ENCODE measurements at regions not wholly inside any gene's neighbourhood (a gene's known extent, or its start where the extent isn't known, plus 50 kb on each side); places are given as distances from the start of the nearest gene placed in this dataset.

GRCh38 chr19:28288572-28289264 is 924.2 kb downstream of the UQCRFS1 start:
- no peak overlapping the region for H3K27ac ChIP-seq
- 47 to 63% (median 58%) methylated on average over 5 of the region's 5 CpGs for WGBS, 4 donors
- H3K4me1 ChIP-seq (replicated peaks in 1 of 2), result no peaks in the 10 kb centered on the region
- intact Hi-C loops (cut with DNase I), result no loop called here
- H3K36me3 ChIP-seq (replicated peaks in 1 of 2), result no peaks in the 10 kb centered on the region
- TF ChIP-seq POLR2A (IDR thresholded peaks at IDR 0.05), result no peak
- TF ChIP-seq, protein P1, sequence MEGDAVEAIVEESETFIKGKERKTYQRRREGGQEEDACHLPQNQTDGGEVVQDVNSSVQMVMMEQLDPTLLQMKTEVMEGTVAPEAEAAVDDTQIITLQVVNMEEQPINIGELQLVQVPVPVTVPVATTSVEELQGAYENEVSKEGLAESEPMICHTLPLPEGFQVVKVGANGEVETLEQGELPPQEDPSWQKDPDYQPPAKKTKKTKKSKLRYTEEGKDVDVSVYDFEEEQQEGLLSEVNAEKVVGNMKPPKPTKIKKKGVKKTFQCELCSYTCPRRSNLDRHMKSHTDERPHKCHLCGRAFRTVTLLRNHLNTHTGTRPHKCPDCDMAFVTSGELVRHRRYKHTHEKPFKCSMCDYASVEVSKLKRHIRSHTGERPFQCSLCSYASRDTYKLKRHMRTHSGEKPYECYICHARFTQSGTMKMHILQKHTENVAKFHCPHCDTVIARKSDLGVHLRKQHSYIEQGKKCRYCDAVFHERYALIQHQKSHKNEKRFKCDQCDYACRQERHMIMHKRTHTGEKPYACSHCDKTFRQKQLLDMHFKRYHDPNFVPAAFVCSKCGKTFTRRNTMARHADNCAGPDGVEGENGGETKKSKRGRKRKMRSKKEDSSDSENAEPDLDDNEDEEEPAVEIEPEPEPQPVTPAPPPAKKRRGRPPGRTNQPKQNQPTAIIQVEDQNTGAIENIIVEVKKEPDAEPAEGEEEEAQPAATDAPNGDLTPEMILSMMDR (IDR thresholded peaks at IDR 0.05), result no peak
- no peaks in the 10 kb centered on the region for H3K9me3 ChIP-seq (replicated peaks in 1 of 3)
- no peaks in the 10 kb centered on the region for H3K27me3 ChIP-seq
- H3K4me3 ChIP-seq, result no peak overlapping the region
- no peak for DNase-seq

DNA sequence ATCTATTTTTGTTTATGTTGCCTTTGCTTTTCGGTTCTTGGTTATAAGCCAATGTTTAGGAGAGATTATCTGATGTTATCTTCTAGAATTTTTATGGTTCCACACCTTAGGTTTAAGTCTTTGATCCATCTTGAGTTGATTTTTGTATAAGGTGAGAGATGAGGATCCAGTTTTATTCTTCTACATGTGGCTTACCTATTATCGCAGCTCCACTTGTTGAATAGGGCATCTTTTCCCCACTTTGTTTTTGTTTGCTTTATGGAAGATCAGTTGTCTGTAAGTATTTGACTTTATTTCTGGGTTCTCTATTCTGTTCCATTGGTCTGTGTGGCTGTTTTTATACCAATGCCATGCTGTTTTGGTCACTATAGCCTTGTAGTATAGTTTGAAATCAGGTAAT is 927.0 kb downstream of the UQCRFS1 start:
- 78 to 100% (median 89%) methylated on average over 2 of the region's 2 CpGs for WGBS, 4 donors
- TF ChIP-seq, protein P1 (IDR thresholded peaks at IDR 0.05), result no peak
- no peak for TF ChIP-seq POLR2A (IDR thresholded peaks at IDR 0.05)

DNA sequence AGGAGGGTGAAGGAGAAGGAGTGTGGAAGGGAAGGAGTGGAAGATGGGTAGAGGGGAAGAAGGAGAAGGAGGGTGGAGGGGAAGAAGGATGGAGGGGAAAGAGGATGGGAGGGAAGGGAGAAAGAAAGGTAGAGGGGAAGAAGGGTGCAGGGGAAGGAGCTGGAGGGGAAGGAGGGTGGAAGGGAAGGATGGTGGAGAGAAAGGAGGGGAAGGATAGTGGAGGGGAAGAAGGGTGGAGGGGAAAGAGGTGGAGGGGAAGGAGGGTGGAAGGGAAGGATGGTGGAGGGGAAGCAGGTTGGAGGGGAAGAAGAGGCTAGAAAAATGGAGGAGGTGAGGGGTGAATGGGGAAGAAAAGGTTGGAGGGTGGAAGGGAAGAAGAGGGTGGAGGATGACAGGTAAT is 927.9 kb downstream of the UQCRFS1 start:
- Histone ChIP-seq H3K27me3 (no peaks in the 10 kb centered on the region), H3K27ac (no peak overlapping the region), H3K9me3 (replicated peaks in 1 of 3) (no peaks in the 10 kb centered on the region), H3K36me3 (replicated peaks in 1 of 2) (no peaks in the 10 kb centered on the region), H3K4me3 (no peak overlapping the region), H3K4me1 (replicated peaks in 1 of 2) (no peaks in the 10 kb centered on the region)
- no peak for DNase-seq
- intact Hi-C loops (cut with DNase I), result no loop called here
- TF ChIP-seq POLR2A (IDR thresholded peaks at IDR 0.05), result no peak
- TF ChIP-seq, protein P1 (IDR thresholded peaks at IDR 0.05), result no peak

More for the DNA sequence above, 927.0 kb downstream of the UQCRFS1 start:
- Histone ChIP-seq H3K4me1 (replicated peaks in 1 of 2) (no peaks in the 10 kb centered on the region), H3K9me3 (replicated peaks in 1 of 3) (no peaks in the 10 kb centered on the region), H3K27ac (no peak overlapping the region), H3K36me3 (replicated peaks in 1 of 2) (no peaks in the 10 kb centered on the region), H3K27me3 (no peaks in the 10 kb centered on the region), H3K4me3 (no peak overlapping the region)
- intact Hi-C loops (cut with DNase I), result no loop called here
- DNase-seq, result no peak

DNA sequence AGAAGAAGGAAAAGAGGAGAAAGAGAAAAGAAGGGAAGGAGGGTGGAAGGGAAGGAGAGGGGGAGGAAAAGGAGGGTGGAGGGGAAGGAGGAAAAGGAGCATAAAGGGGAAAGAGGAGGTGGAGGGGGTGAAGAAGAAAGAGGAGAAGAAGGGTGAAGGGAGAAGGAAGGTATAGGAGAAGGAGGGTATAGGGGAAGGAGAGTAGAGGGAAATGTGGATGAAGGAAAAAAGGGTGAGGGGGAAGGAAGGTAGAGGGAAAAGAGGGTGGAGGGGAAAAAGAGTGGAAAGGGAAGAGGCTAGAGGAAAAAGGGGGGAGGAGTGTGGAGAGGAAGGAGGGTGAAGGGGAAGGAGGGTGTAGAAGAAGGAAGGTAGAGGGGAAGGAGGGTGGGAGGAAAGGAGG is 928.6 kb downstream of the UQCRFS1 start:
- no peak for TF ChIP-seq POLR2A (IDR thresholded peaks at IDR 0.05)
- TF ChIP-seq, protein P1 (IDR thresholded peaks at IDR 0.05), result no peak
- no peak for DNase-seq
- Histone ChIP-seq H3K27ac (no peak overlapping the region), H3K27me3 (no peaks in the 10 kb centered on the region), H3K4me1 (replicated peaks in 1 of 2) (no peaks in the 10 kb centered on the region), H3K9me3 (replicated peaks in 1 of 3) (no peaks in the 10 kb centered on the region), H3K36me3 (replicated peaks in 1 of 2) (no peaks in the 10 kb centered on the region), H3K4me3 (no peak overlapping the region)
- intact Hi-C loops (cut with DNase I), result no loop called here
